ENCODE measurements at regions not wholly inside any gene's neighbourhood (a gene's known extent, or its start where the extent isn't known, plus 50 kb on each side); places are given as distances from the start of the nearest gene placed in this dataset.
"Not testable (repeated sequence)": the region's sequence is repeated elsewhere in the genome, so short reads cannot be mapped to it uniquely, and the experiment has no call there.

DNA sequence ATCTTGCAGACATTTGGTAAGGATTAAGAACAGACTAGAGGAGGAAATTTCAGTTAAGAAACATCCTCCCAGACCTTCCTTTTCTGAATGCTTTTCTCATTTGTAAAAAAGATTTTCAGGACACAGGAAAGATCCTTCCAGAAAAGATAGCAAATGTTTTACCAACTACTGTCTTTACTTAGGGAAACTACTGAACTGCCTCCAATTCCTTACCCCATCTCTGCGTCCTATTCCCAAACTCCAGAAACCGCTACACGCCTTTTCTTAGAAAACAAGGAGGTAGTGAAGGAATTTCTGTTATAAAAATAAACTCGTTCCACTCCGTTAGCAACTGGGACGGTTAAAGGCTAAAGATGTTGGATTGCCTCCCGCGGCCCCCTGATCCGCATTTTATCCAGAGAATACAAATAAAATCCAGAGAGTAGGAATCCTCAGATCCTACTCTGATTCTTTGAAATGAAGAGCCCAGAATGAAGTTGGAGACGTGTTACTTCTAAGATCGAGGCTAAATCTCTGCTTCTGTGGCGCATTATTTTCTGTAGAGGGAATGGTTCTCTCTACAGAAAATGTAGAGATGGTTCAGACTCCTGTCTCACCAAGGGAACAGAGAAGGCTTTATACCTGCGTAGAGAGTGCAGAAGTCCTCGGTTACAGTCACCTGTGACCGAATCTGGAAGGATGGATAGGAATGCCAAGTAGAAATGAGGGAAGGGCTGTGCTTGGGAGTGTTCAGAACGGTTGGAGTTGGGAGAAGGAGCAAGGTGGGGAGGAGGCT lies 133.0 kb downstream of the GPX5 start:
- DNase-seq (ENCODE audit: low spot score): peak; percentile 21

DNA sequence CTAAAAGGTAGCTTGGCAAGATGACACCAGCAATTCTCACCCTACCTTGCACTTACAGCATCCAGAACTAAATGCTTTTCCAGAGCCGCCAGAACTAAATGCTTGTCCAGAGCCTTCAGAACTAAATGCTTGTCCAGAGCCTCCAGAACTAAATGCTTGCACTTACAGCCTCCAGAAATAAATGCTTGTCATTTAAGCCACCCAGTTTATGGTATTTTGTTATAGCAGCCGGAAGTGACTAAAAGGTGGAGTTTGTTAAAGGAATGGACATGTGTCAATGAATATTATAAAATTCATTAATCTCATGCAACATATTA lies 133.5 kb downstream of the GPX5 start:
- no peak for DNase-seq (ENCODE audit: low spot score)

- DNase-seq (ENCODE audit: low spot score): no peak
Measured at GRCh38 chr6:28661097-28661713, 135.5 kb downstream of the GPX5 start.

DNA sequence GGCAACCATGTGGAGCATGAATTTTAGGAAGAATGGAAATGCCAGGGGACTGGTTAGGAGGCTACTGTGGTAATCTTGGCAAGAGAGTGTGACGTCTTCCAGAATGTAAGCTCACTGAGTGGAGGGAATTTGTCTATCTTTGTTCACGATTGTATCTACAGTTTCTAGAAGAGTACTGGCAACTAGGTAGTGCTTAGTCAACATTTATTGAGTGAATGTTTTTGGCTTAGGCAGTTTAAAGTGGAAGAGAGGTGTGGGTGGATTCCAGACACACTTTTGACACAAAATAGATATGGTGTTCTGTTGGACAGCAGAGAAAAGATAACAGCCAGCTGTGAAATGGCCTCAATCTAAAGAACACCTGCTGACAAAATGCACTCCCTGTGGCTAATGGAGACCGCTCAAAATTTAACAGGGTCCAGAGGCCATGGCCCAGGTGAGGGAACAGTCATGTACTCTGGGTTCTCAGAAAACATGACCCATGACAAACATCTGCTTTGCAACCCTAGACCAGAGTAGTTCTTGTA lies 139.3 kb downstream of the GPX5 start:
- no peak for DNase-seq (ENCODE audit: low spot score)

DNA sequence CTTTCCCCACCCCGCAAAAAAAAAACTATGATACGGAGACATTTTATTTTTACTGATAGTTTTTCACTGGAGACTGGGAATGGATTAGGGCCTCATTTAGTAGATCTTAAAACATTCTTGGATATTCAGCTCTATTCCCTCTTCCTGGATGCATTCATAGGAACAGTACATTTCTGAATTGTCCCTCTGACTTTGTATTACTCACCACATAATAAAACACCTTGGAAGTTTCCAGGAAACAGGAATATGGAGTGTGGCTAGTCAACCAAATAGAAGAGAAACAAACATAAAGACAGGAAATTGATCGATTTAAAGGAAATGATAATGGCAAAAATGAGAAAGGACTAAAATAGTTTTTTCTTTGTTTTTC lies 147.7 kb downstream of the GPX5 start:
- no peak for DNase-seq (ENCODE audit: low spot score)

GRCh38 chr6:28673787-28674671 lies 148.3 kb downstream of the GPX5 start:
- peak; percentile 47 for DNase-seq (ENCODE audit: low spot score)

DNA sequence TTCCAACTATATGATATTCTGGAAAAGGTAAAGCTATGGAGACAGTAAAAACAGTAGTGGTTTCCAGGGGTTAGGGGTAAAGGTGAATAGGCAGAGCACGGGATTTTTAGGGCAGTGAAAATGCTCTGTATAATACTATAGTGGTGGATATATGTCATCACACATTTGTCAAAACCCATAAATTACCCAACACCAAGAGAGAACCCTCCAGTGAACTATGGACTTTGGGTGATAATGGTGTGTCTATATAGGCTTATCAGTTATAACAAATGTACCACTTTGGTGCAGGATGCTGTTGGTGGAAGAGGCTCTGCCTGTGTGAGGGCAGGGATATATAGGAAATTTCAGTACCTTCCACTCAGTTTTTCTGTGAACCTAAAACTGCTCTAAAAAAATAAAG lies 149.9 kb downstream of the GPX5 start:
- no peak for DNase-seq (ENCODE audit: low spot score)

DNA sequence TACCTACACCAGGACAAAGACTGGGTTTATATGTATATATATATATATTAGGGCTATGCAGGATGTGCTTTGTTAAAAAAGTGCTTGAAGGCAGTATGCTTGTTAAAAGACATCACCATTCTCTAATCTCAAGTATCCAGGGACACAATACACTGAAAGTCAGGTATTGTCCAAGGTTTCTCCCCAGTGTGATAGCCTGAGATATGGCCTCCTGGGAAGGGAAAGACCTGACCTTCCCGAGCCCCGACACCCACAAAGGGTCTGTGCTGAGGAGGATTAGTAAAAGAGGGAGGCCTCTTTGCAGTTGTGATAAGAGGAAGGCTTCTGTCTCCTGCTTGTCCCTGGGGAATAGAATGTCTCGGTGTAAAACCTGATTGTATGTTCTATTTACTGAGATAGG lies 156.9 kb downstream of the GPX5 start:
- DNase-seq (ENCODE audit: low spot score): no peak

- not testable (repeated sequence) for DNase-seq (ENCODE audit: low spot score)
Measured at GRCh38 chr6:28682956-28683685, 157.4 kb downstream of the GPX5 start.

DNA sequence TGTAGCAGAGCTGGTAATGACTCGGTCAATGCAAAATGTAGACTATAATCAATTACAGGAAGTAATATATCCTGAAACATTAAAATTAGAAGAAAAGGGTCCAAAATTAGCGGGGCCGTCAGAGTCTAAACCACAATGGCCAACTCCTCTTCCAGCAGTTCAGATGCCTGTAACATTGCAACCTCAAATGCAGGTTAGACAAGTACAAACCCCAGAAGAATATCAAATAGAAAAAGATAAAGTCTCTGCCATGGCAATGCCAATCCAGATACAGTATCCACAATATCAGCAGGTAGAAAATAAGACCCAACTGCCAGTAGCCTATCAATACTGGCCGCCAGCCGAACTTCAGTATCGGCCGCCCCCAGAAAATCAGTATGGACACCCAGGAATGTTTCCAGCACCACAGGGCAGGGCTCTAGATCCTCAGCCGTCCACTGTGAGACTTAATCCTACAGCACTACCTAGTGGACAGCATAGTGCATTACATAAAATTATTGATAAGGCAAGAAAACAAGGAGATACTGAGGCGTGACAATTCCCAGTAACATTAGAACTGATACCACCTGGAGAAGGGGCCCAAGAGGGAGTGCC lies 158.4 kb downstream of the GPX5 start:
- peak; percentile 59 for DNase-seq (ENCODE audit: low spot score)

- DNase-seq (ENCODE audit: low spot score): not testable (repeated sequence)
Measured at GRCh38 chr6:28685960-28686359, 160.3 kb downstream of the GPX5 start.

GRCh38 chr6:28686446-28687027 lies 160.9 kb downstream of the GPX5 start:
- peak; percentile 65 for DNase-seq (ENCODE audit: low spot score)

GRCh38 chr6:28687309-28687981 lies 161.8 kb downstream of the GPX5 start:
- DNase-seq (ENCODE audit: low spot score): not testable (repeated sequence)

GRCh38 chr6:28691991-28692390 lies 166.3 kb downstream of the GPX5 start:
- not testable (repeated sequence) for DNase-seq (ENCODE audit: low spot score)

DNA sequence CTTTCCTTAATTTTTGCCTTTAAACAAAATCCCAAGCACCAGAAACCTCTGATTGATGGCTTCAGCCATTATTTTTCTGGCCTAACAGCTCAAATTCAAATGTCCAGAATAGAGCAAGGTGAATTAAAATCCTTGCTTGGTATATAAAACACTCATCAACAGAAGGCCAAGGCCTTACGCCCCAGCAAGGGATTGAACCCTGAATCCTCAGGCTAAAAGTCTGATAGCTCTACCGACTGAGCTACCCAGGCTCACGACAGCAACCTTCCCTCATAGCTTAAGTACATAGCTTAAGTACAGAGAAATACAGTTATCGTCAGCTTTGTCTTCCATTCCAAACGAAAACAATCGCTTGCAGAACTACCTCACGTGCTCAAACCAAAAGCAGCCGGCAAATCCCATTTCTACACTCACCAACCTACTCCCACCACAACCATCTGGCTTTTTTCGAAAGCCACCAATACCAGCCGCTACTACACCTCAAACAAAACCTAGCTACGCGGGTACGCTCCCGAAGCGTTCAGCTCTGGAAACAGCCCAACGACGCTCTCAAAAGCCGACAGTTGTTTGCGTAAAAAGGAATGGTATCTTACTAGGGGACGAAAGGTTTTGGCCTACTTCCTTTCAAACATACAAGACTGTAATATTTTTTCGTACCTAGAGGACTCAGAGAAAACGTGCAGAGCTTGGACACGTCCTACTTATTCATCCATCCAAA lies 167.5 kb downstream of the GPX5 start:
- DNase-seq (ENCODE audit: low spot score): no peak

GRCh38 chr6:28693751-28694443 lies 168.2 kb downstream of the GPX5 start:
- DNase-seq (ENCODE audit: low spot score): no peak

DNA sequence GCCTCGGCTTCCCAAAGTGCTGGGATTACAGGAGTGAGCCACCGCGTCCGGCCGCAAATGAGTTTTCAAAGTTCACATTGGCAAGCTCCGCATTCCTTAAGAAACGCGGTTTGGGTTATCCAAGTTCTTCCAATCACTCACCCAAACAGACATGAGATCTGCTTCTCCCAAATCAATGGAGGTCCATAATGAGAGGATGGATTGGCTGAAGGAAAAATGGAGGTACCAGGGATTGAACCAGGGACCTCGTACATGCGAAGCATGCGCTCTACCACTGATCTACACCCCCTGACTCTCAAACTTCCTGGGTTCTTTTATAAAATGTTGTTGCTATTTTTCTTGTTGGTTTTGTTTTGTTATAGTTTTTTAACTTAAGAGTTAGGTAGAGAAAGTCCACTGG lies 170.0 kb downstream of the GPX5 start:
- DNase-seq (ENCODE audit: low spot score): no peak

- DNase-seq (ENCODE audit: low spot score): no peak
Measured at GRCh38 chr6:28696167-28696566, 170.5 kb downstream of the GPX5 start.

GRCh38 chr6:28696682-28697081 lies 171.0 kb downstream of the GPX5 start:
- DNase-seq (ENCODE audit: low spot score): no peak

Data from kidney capillary endothelial cell (primary cell).